ENCODE measurements at regions not wholly inside any gene's neighbourhood (a gene's known extent, or its start where the extent isn't known, plus 50 kb on each side); places are given as distances from the start of the nearest gene placed in this dataset.

DNA sequence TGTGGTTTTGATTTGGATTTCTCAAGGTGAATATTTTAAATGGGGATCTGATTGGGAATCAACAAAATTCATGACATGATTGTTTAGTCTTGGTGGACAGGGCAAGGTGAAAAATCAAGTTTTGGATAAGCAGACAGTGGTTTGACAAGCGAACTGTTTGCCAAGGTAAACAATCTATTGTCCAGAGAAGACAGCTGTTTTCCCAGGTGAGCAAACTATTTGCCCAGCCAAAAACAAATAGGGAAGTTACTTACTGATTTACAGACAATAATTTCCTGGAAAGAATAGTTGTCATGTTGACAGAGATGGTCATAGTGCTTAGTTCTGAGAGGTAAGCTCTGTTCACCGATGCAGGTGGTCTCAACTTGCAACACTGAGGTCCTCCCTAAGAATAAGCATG is 94.0 kb upstream of the STEAP1B start:
- no peak overlapping the region for H3K27ac Mint-ChIP-seq
- intact Hi-C loops (cut with micrococcal nuclease) = no loop called here
- DNase-seq = no peak
- peaks cover 13% of the 10 kb centered on the region for H3K4me1 Mint-ChIP-seq
- H3K27me3 Mint-ChIP-seq = no peaks in the 10 kb centered on the region
- H3K9me3 Mint-ChIP-seq = no peaks in the 10 kb centered on the region
- ChIA-PET CTCF (interaction anchor here (1.7 kb wide), 1 partner anchor 133 kb away, joined by 4 read pairs; the partner anchor contains the start of gene IL6), POLR2A (interaction anchor here (1.3 kb wide), 1 partner anchor 8 kb away, joined by 3 read pairs; no protein-coding TSS in a partner anchor)
- TF ChIP-seq, protein P1, sequence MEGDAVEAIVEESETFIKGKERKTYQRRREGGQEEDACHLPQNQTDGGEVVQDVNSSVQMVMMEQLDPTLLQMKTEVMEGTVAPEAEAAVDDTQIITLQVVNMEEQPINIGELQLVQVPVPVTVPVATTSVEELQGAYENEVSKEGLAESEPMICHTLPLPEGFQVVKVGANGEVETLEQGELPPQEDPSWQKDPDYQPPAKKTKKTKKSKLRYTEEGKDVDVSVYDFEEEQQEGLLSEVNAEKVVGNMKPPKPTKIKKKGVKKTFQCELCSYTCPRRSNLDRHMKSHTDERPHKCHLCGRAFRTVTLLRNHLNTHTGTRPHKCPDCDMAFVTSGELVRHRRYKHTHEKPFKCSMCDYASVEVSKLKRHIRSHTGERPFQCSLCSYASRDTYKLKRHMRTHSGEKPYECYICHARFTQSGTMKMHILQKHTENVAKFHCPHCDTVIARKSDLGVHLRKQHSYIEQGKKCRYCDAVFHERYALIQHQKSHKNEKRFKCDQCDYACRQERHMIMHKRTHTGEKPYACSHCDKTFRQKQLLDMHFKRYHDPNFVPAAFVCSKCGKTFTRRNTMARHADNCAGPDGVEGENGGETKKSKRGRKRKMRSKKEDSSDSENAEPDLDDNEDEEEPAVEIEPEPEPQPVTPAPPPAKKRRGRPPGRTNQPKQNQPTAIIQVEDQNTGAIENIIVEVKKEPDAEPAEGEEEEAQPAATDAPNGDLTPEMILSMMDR (IDR thresholded peaks at IDR 0.05) = no peak
- no peak for ATAC-seq (ENCODE audit: low read depth)
- peaks cover 51% of the 10 kb centered on the region for H3K36me3 Mint-ChIP-seq (ENCODE audit: low read depth)
- H3K4me3 Mint-ChIP-seq = no peak overlapping the region

DNA sequence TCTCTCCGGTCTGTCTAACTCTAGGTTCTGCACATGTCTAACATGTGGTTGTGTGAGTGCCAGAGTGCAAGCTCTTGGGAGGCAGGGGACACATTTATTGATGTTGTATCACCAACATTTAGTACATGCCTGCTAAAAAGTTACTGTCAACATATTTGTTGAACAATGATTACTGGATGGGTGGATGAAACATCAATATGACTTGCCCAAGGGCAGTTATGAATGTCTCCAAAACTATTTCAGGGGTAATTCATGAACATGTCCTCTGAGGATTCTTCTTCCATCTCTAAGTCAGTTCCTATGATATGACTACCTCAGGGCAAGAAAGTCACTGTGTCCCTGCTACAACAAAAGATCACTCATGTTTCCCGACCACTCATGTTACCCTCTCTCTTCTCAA is 91.3 kb upstream of the STEAP1B start:
- intact Hi-C loops (cut with micrococcal nuclease) = no loop called here
- DNase-seq (no peak), ATAC-seq (ENCODE audit: low read depth) (no peak)
- no peak overlapping the region for H3K27ac Mint-ChIP-seq
- TF ChIP-seq, protein P1 (IDR thresholded peaks at IDR 0.05) = no peak
- H3K4me3 Mint-ChIP-seq = no peak overlapping the region
- no peaks in the 10 kb centered on the region for H3K9me3 Mint-ChIP-seq
- peaks cover 41% of the 10 kb centered on the region for H3K4me1 Mint-ChIP-seq
- POLR2A ChIA-PET = no interaction called here
- CTCF ChIA-PET = no interaction called here
- peaks cover 50% of the 10 kb centered on the region for H3K36me3 Mint-ChIP-seq (ENCODE audit: low read depth)
- no peaks in the 10 kb centered on the region for H3K27me3 Mint-ChIP-seq

DNA sequence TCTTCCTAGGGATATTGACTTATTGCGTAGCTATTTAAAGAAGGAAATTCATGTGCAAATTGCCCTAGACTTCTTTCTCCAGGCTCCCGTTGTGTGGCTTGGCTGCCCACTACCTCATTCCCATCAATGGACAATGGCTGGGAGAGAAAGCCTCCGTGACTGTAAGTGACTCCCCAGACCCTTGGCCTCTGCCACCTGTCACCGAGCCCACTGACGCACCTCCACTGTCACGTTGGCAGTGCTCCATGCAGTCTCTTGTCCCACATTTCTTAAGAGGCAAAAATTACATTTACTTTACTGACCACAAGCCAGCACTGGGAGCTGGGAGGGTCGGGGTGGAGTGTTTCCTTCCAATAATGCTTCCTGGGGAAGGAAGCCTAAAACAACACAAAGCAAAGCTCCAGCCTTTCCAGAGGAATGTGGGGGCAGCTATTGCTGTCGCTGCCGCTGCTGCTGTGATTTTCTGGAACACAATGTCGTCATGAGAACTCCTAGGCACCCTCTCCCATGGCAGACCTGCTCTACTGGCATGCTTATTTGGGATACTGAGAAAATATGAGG is 89.7 kb upstream of the STEAP1B start:
- Mint-ChIP-seq H3K4me1 (peaks cover 48% of the 10 kb centered on the region), H3K36me3 (ENCODE audit: low read depth) (peaks cover 39% of the 10 kb centered on the region), H3K4me3 (no peak overlapping the region), H3K27me3 (no peaks in the 10 kb centered on the region), H3K9me3 (no peaks in the 10 kb centered on the region), H3K27ac (no peak overlapping the region)
- ChIA-PET POLR2A (no interaction called here), CTCF (interaction anchor here (1.4 kb wide), 1 partner anchor 29 kb away, joined by 5 read pairs; no protein-coding TSS in a partner anchor)
- intact Hi-C loops (cut with micrococcal nuclease) = no loop called here
- DNase-seq (no peak), ATAC-seq (ENCODE audit: low read depth) (no peak)
- TF ChIP-seq, protein P1 (IDR thresholded peaks at IDR 0.05) = no peak

DNA sequence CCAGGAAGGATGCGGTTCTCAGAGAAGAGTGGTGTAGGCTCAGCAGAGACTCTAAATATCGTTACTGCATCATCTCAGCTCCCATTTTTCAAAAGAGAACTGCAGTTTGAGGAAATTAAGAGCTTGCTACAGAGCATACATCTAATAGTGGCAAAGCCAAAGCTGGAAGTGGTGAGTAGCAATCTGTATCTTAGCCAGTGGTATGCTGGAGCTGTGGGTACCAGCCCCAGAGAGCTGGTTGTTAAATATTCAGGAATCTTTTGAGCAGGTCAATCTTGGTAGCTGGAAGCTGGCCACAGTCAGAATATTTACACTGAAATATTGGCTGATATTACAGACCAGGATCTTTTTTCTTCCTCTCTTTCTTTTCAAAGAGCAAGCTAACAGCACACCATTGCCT is 88.4 kb upstream of the STEAP1B start:
- POLR2A ChIA-PET = interaction anchor here (0.9 to 1.6 kb wide), 2 partner anchors 23 to 84 kb away, joined by 3 to 4 read pairs; no protein-coding TSS in a partner anchor
- intact Hi-C loops (cut with micrococcal nuclease) = no loop called here
- TF ChIP-seq, protein P1 (IDR thresholded peaks at IDR 0.05) = no peak
- no peaks in the 10 kb centered on the region for H3K27me3 Mint-ChIP-seq
- DNase-seq (no peak), ATAC-seq (ENCODE audit: low read depth) (no peak)
- CTCF ChIA-PET = interaction anchor here (0.9 to 1.8 kb wide), 3 partner anchors 28 to 138 kb away, joined by 3 to 5 read pairs (median 5); partner anchors contain the start of gene IL6
- no peaks in the 10 kb centered on the region for H3K9me3 Mint-ChIP-seq
- peaks cover 33% of the 10 kb centered on the region for H3K36me3 Mint-ChIP-seq (ENCODE audit: low read depth)
- peak overlapping the region; percentile 87 for H3K27ac Mint-ChIP-seq
- peaks cover 60% of the 10 kb centered on the region for H3K4me1 Mint-ChIP-seq
- no peak overlapping the region for H3K4me3 Mint-ChIP-seq

DNA sequence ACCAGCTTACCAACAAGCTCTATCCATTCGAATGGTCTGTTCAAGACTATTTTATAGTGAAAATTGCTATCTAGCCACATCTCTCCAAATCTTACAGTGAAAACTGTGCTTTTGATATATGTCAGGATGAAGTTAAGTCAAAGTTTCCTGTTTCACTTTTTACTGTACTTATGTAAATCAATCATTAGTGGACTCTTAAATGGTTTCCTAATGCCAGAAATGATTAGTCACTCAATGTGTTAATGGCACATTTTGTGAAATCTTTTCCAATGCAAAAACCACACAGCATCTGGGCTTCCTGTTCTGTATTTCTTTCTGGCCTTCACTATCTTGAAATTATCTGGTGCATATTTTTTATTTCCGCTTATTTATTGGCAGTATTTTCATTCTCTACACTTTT is 87.3 kb upstream of the STEAP1B start:
- no peaks in the 10 kb centered on the region for H3K27me3 Mint-ChIP-seq
- DNase-seq (no peak), ATAC-seq (ENCODE audit: low read depth) (peak; percentile 60)
- TF ChIP-seq, protein P1 (IDR thresholded peaks at IDR 0.05) = no peak
- ChIA-PET POLR2A (interaction anchor here (1.4 to 2.4 kb wide), 3 partner anchors 22 to 140 kb away, joined by 4 to 12 read pairs (median 8); partner anchors contain the start of gene IL6), CTCF (interaction anchor here (1.0 to 1.8 kb wide), 2 partner anchors 27 to 74 kb away, joined by 5 read pairs; no protein-coding TSS in a partner anchor)
- H3K27ac Mint-ChIP-seq = peak overlapping the region; percentile 87
- H3K4me3 Mint-ChIP-seq = peak overlapping the region; percentile 67
- intact Hi-C loops (cut with micrococcal nuclease) = loop anchor here (1.0 to 2.0 kb wide), 5 partner anchors 9 to 139 kb away; no protein-coding TSS in a partner anchor
- H3K4me1 Mint-ChIP-seq = peaks cover 65% of the 10 kb centered on the region
- H3K36me3 Mint-ChIP-seq (ENCODE audit: low read depth) = peaks cover 35% of the 10 kb centered on the region
- H3K9me3 Mint-ChIP-seq = no peaks in the 10 kb centered on the region

Data from activated B cell treated with CpG ODN at 0.5 μM for 24 hours (primary cell).